HepG2 (cell line): ENCODE measurements at regions not wholly inside any gene's neighbourhood (a gene's known extent, or its start where the extent isn't known, plus 50 kb on each side); places are given as distances from the start of the nearest gene placed in this dataset.
A peak's percentile ranks its signal among the peaks of the same experiment; 100 is the strongest.
"Not testable (repeated sequence)": the region's sequence is repeated elsewhere in the genome, so short reads cannot be mapped to it uniquely, and the experiment has no call there.

ENCODE experiments used
- ATAC-seq: fragments of 200-7000 bp; cut with Tn5 transposase; 3 replicates; pipeline ENCODE4 v1.9.1; 2020; ENCODE audit warnings: mild to moderate bottlenecking, moderate library complexity
- BruUV-seq: library from RNA; stranded (reverse); fragments of 400-500 nt; replicated peaks from 2 replicates; lab custom pipeline; 2021; lab: Mats Ljungman, UMichigan
- CTCF ChIA-PET: fragments of 300-600 bp; formaldehyde crosslinking; extraction: SDS; loops from one replicate; lab custom pipeline; 2021; ENCODE audit warnings: low total read pairs, inconsistent platforms, low intra/inter-chr PET ratio; lab: Yijun Ruan, JAX
- POLR2A ChIA-PET: fragments of 350-600 bp; sonication (Branson Sonifier 250); formaldehyde crosslinking; loops from one replicate; lab custom pipeline; 2020; ENCODE audit warnings: antibody characterized with exemption, inconsistent platforms; lab: Yijun Ruan, JAX
- DNase-seq: peaks from one replicate; pipeline ENCODE4 v3.0.0-alpha.2; 2015; ENCODE audit warnings: low spot score
- FAIRE-seq: peaks from 3 replicates; lab custom pipeline; 2011; peaks lifted over from hg19 to GRCh38; lab: Jason Lieb, UNC
- H2AFZ ChIP-seq: one replicate; pipeline ENCODE4 v1.6.1; 2011; ENCODE audit warnings: low read length, inconsistent platforms
- H3K27ac ChIP-seq: fragments of 300-600 bp; 3 replicates; pipeline ENCODE4 v1.8.0; 2011; ENCODE audit warnings: mixed run types, mild to moderate bottlenecking, mixed read lengths, low read length, inconsistent platforms; ENCODE audit not compliant: insufficient read depth; ENCODE audit errors: extremely low read length
- H3K27me3 ChIP-seq, 2 experiments: fragments of 200-600 bp in 1 of 2; 2 replicates in 1 of 2; 3 replicates in 1 of 2; pipeline versions ENCODE4 v1.6.0 to v1.8.0; 2011; ENCODE audit warnings: low read length in 2 of 2, mild to moderate bottlenecking in 2 of 2, moderate library complexity in 2 of 2, inconsistent platforms in 1 of 2; ENCODE audit not compliant: insufficient read depth in 2 of 2, control insufficient read depth in 1 of 2
- H3K36me3 ChIP-seq, 2 experiments: fragments of 200-600 bp in 1 of 2; replicated peaks in 1 of 2; 2 replicates in 1 of 2; 3 replicates in 1 of 2; pipeline versions ENCODE4 v1.5.1 to v1.8.0; 2011; ENCODE audit warnings: low read length in 2 of 2, inconsistent platforms in 1 of 2; ENCODE audit not compliant: insufficient read depth in 2 of 2, control insufficient read depth in 1 of 2
- H3K4me1 ChIP-seq: 2 replicates; pipeline ENCODE4 v1.5.1; 2012; ENCODE audit warnings: low read length, inconsistent platforms; ENCODE audit not compliant: insufficient read depth
- H3K4me2 ChIP-seq: 2 replicates; pipeline ENCODE4 v1.6.0; 2011; ENCODE audit warnings: low read depth, low read length, inconsistent platforms
- H3K4me3 ChIP-seq, 3 experiments: fragments of 200-600 bp in 1 of 3; sonication (generic), shearing (Covaris generic) in 1 of 3; replicated peaks in 1 of 3; 2 replicates each; pipeline ENCODE4 v1.5.1; 2011 to 2016; ENCODE audit warnings: low read length in 3 of 3, inconsistent platforms in 2 of 3, low read depth in 2 of 3, mild to moderate bottlenecking in 2 of 3, control low read depth in 1 of 3, mixed read lengths in 1 of 3; ENCODE audit not compliant: insufficient read depth in 1 of 3
- H3K79me2 ChIP-seq: one replicate; pipeline ENCODE4 v1.6.1; 2011; ENCODE audit warnings: low read length, inconsistent platforms; ENCODE audit not compliant: insufficient read depth
- H3K9ac ChIP-seq: 2 replicates; pipeline ENCODE4 v1.6.0; 2011; ENCODE audit warnings: mild to moderate bottlenecking, low read depth, low read length, inconsistent platforms; ENCODE audit not compliant: insufficient read depth
- H3K9me3 ChIP-seq: 2 replicates; pipeline ENCODE4 v1.5.1; 2012; ENCODE audit warnings: mild to moderate bottlenecking, low read length
- H4K20me1 ChIP-seq: 2 replicates; pipeline ENCODE4 v1.6.0; 2011; ENCODE audit warnings: inconsistent platforms, mild to moderate bottlenecking, low read length, moderate library complexity; ENCODE audit not compliant: insufficient read depth
- NFE2L2 ChIP-seq: fragments of 150-350 bp; IDR thresholded peaks from 2 replicates; pipeline ENCODE4 v1.6.1; 2014; ENCODE audit warnings: low read length
- SP2 ChIP-seq: sonication (generic); formaldehyde crosslinking; IDR thresholded peaks from 2 replicates; pipeline ENCODE4 v1.5.1; 2020; ENCODE audit warnings: mild to moderate bottlenecking, missing genetic modification reagents
- ZBTB33 ChIP-seq: sonication (generic); formaldehyde crosslinking; IDR thresholded peaks from 2 replicates; pipeline ENCODE4 v1.4.0; 2020; ENCODE audit warnings: missing genetic modification reagents
- ZNF563 ChIP-seq: sonication (generic); formaldehyde crosslinking; IDR thresholded peaks from 2 replicates; pipeline ENCODE4 v1.8.0; 2022; ENCODE audit warnings: mild to moderate bottlenecking, moderate library complexity, missing genetic modification reagents
- ZNF773 ChIP-seq: sonication (generic); formaldehyde crosslinking; IDR thresholded peaks from 2 replicates; pipeline ENCODE4 v1.4.0; 2020; ENCODE audit warnings: missing genetic modification reagents, borderline replicate concordance
- ZSCAN20 ChIP-seq: sonication (generic); formaldehyde crosslinking; IDR thresholded peaks from 2 replicates; pipeline ENCODE4 v1.4.0; 2020; ENCODE audit warnings: missing genetic modification reagents, mild to moderate bottlenecking, borderline replicate concordance
- WGBS: methylation state at CpG from one replicate; pipeline ENCODE4 v1.1.6; 2017; ENCODE audit warnings: low lambda C conversion rate; 5-methylcytosine and 5-hydroxymethylcytosine counted together
- in situ Hi-C: cut with HindIII; loops from 2 replicates; pipeline ENCODE4 v1.10.0; 2017; ENCODE audit warnings: low pct_unique_long_range_greater_than_20kb; ENCODE audit not compliant: extremely low pct_ligation_motif_present
- intact Hi-C: fragments of 100-400 bp; cut with micrococcal nuclease; formaldehyde crosslinking; loops from one replicate; pipeline ENCODE4 v1.10.0; 2022; ENCODE audit not compliant: unreplicated experiment

- no peak for TF ChIP-seq ZBTB33 (CRISPR knock-in tag)
- TF ChIP-seq ZNF563 (CRISPR knock-in tag) = no peak
These were observed 660.5 kb downstream of the DOK5 start (continued) for GRCh38 chr20:55135923-55136322.

DNA sequence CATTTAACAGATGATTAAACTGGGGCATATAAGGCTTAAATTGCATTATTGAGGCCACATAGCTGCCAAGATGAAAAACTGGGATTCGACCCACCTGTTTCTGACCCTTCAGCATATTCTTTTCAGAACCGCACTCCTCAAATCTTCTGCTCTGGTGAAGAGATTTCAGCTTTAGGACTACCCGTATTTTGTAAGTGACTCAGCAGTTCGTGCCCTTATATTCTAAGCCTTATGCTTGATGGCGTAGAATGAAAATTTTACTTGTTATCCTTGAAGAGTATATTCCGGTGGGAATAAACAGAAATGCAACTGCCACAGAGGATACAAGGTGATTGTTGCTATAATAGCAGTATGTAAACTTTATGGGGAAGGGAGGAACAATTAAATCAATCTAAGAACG is 657.1 kb downstream of the DOK5 start:
- Histone ChIP-seq H2AFZ (no peak overlapping the region), H3K4me2 (no peak overlapping the region), H4K20me1 (no peaks in the 10 kb centered on the region), H3K27ac (no peak overlapping the region), H3K4me3 (no peak overlapping the region), H3K27me3 (no peaks in the 10 kb centered on the region), H3K79me2 (no peaks in the 10 kb centered on the region)
- intact Hi-C loops (no loop called here), in situ Hi-C loops (no loop called here)
- 17% methylated on average over 7 of the region's 7 CpGs for WGBS
- ATAC-seq = no peak
- no TSS peak for BruUV-seq
- no peak for FAIRE-seq
- TF ChIP-seq ZNF773 (CRISPR knock-in tag) = no peak
- no peak for TF ChIP-seq SP2 (CRISPR knock-in tag)
- peak; percentile 60; the same call in 1 of the 2 replicates for TF ChIP-seq NFE2L2
- no peak for TF ChIP-seq ZSCAN20
- TF ChIP-seq, all 625 proteins: peak for 1
- POLR2A ChIA-PET = no interaction called here
- Histone ChIP-seq H3K9me3 (peaks cover 82% of the 10 kb centered on the region), H3K36me3 (no peaks in the 10 kb centered on the region), H3K4me1 (no peaks in the 10 kb centered on the region), H3K9ac (no peak overlapping the region)
- CTCF ChIA-PET = no interaction called here
- DNase-seq = no peak

GRCh38 chr20:55117577-55117976 is 642.2 kb downstream of the DOK5 start:
- POLR2A ChIA-PET, intact Hi-C loops, DNase-seq, H3K4me3 ChIP-seq, H3K79me2 ChIP-seq, H3K4me2 ChIP-seq, ATAC-seq, FAIRE-seq, H3K27ac ChIP-seq, H4K20me1 ChIP-seq, CTCF ChIA-PET, H3K27me3 ChIP-seq, BruUV-seq, H2AFZ ChIP-seq, in situ Hi-C loops, H3K36me3 ChIP-seq, H3K9ac ChIP-seq, H3K4me1 ChIP-seq: not testable (repeated sequence)
- peaks cover 86% of the 10 kb centered on the region for H3K9me3 ChIP-seq
- WGBS = 13% methylated on average over 4 of the region's 4 CpGs
